GM10266 (cell line): ENCODE measurements at regions not wholly inside any gene's neighbourhood (a gene's known extent, or its start where the extent isn't known, plus 50 kb on each side); places are given as distances from the start of the nearest gene placed in this dataset.

Source experiments
- DNase-seq: peaks from one replicate; pipeline ENCODE4 v3.0.0; 2012; ENCODE audit errors: extremely low spot score
- TF ChIP-seq, protein P1 (sequence below): IDR thresholded peaks from 2 replicates; pipeline ENCODE4 v1.5.1; 2012; ENCODE audit warnings: mild to moderate bottlenecking, low read depth; ENCODE audit not compliant: control insufficient read depth, insufficient read depth; ENCODE audit errors: missing control alignments

DNA sequence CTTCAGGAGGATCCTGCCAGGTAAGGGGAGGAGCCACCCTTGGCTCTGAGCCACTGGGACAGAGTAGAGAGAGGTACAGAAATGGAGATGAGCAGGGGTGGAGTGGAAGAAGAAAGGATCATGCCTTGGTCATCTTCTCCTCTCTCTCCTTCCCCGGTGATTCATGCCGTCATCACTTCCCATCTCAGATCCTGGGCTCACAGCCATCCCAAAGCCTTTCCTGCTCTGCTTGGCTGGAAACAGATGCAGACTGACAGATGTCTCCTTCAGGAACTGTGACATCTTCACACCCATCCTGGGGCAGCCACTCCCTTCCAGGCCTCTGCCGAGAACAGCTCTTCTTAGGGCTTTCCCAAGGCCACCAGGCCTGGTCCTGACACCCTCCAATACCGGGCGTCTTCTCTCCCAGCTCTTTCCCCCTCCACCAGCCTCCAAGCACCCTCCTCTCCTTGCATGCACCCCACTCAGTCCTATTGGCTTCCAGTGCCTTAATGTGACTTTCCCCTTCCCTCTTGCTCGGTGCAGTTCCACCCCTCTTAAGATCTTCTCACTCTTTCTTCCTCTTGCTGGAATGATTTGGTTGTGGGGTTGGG lies 58.3 kb upstream of the TNP1 start:
- DNase-seq, result no peak
- TF ChIP-seq, protein P1, sequence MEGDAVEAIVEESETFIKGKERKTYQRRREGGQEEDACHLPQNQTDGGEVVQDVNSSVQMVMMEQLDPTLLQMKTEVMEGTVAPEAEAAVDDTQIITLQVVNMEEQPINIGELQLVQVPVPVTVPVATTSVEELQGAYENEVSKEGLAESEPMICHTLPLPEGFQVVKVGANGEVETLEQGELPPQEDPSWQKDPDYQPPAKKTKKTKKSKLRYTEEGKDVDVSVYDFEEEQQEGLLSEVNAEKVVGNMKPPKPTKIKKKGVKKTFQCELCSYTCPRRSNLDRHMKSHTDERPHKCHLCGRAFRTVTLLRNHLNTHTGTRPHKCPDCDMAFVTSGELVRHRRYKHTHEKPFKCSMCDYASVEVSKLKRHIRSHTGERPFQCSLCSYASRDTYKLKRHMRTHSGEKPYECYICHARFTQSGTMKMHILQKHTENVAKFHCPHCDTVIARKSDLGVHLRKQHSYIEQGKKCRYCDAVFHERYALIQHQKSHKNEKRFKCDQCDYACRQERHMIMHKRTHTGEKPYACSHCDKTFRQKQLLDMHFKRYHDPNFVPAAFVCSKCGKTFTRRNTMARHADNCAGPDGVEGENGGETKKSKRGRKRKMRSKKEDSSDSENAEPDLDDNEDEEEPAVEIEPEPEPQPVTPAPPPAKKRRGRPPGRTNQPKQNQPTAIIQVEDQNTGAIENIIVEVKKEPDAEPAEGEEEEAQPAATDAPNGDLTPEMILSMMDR, result no peak

DNA sequence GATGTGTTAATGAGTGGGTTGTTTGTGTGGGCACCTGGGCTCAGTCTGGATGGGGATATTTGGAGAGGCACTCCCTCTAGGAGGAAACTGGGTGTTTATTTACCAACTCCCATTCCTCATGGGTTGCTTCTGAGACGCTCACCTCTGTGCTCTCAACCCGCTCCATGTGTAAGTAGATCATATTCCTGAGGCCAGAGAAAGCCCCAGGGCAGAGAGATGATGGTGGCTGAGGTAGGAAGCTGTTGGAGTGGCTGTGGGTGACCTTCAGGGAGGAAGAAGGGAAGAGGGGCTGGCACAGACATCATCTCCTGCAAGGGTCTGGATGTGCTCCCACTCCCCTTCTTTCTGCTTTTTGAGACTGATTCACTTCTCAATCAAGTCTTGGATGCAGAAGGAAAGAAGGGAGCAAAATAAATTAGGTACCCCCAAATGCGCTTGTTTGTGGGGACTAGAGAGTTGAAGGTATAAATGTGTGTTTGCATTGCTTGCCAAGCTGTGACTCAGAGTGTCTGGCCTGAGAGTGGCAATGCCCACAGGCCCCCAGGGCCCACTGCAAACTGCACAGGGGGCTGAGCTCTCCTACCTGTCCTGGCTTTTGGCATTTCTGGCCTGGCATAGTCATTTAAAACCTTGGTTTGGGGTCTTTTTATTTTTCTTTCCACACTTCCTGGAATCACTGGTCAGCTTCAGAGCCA lies 57.2 kb upstream of the TNP1 start:
- DNase-seq, result no peak
- TF ChIP-seq, protein P1, result no peak

DNA sequence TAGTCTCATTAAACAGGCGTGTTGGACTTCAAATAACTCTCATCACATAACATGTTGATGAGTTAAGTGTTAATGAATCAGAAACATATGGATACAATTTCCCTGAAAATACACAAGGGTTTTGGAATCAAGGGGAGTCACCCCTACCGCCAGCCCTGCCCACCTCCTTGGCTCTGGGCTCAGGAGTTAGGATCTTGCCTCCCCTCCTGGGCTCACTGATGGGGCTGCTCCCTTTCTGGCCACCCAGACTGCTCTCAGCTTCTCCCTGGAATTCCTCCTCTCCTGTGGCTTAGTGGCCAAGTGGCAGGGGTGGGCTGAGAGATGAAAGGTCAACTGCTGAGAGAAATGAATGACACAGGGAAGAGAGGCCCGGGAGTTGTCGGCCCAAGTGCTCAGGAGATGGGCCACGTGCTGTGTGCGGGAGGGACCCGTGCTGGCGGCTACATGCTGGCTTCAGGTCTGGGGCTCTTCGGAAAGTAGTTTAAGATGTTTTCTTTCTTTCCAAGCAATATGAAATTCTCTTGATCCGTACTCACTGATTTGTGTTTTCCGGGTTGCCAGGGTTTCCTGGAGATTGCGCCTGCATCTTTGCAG lies 55.8 kb upstream of the TNP1 start:
- no peak for DNase-seq
- TF ChIP-seq, protein P1, result no peak

DNA sequence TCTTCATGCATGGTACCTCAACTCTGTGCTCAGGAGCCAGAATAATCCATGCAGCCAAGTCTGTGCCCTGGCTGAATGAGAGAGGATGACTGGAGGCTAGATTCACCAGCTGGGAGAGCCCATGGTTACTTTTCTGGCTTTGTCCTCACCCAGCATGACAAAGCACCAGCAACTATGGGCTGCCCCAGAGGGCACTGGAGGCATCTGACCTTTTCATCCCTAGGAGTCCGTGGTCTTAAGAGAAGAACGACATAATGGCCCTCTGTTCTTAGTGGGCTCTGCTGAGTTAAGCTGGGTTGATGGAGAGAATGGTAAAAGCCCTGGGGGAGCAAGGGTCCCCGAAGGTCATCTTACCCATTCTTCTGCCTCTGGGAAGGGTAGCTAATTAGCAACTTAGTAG lies 54.6 kb upstream of the TNP1 start:
- no peak for DNase-seq
- TF ChIP-seq, protein P1, result no peak

DNA sequence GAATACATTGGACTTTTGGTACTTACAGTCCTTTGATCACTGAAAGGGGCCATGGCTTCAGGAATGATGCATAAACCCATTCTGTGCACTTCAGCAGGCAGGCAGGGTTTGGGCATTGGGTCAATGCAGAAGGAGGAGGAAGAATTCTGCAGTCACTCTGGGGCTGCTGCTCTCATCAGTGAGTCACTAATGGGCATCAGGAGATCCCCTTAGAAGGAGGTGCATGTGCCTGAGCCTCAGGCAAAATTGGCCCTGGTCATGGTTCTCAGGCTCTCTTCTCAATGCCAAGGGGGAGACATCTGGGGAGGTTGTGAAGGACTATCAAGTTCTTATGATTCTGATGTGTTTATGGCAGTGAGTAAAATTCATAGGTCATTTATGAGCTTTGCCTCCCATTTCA lies 52.0 kb upstream of the TNP1 start:
- no peak for DNase-seq

DNA sequence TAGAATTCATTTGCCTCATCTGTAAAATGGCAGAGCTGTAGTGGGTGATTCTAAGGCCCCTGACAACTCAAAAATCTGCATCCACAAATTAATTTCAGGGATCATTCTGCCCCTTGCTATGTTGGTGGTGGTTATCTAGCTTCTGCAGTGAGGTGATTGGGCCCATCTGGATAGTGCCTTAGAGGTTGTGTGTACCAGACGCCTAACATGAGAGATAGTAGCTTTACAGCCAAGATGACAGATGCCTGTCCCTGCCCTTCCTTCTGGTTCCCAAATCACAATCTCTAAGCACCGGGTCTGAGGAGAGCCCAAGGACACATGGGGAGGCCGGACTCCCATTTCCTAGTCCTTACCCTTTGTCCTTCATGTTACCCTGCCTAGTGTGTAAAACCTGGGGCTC lies 51.1 kb upstream of the TNP1 start:
- DNase-seq, result no peak
- TF ChIP-seq, protein P1, result no peak

More for the DNA sequence above, 52.0 kb upstream of the TNP1 start:
- TF ChIP-seq, protein P1, result no peak
